ENCODE measurements at regions not wholly inside any gene's neighbourhood (a gene's known extent, or its start where the extent isn't known, plus 50 kb on each side); places are given as distances from the start of the nearest gene placed in this dataset.
A peak's percentile ranks its signal among the peaks of the same experiment; 100 is the strongest.
"Not testable (repeated sequence)": the region's sequence is repeated elsewhere in the genome, so short reads cannot be mapped to it uniquely, and the experiment has no call there.

DNA sequence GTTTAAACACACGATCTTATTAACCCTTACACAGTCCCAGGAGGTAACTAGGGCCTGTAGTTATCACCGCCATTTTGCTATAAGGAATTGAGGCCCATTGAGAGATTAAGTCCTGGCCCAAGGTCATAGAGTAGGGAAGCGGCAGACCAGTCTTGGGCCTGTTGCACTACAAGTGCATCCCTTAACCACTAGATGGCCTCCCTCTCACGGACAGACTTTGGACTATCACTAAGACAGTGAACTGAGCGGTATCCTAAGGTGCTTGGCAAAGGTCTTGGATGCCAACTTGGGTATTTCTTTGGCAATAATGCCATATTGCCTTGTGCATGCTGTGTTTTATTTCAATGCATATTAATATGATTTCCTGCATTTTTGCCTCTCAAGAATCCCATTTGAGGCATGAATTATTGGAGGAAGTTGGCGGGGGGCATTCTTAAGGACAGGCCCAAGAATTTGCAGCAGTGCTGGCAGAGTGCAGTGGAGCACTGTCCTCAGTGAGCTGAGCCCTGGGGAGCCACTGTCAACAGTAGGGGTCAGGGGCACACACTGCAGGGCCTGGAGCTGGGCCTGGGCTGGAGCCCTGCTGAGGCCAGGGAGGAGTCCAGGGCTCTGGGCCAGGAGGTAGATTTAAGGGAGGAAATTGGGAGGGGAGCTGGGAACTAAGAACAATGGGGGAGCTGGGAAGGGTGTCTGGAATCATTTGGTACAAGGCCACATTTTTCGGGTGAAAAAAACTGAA is 147.4 kb downstream of the SMIM20 start:
- no peaks in the 10 kb centered on the region for H3K27me3 ChIP-seq (ENCODE audit: control insufficient read depth in 3 of 3, insufficient read depth in 3 of 3, low read length in 3 of 3)
- H3K9me3 ChIP-seq (ENCODE audit: control insufficient read depth in 2 of 2, insufficient read depth in 1 of 2, low read depth in 1 of 2, low read length in 1 of 2), result no peaks in the 10 kb centered on the region
- H3K4me3 ChIP-seq (ENCODE audit: low read depth in 1 of 3, low read length in 3 of 3), result no peak overlapping the region
- 73 to 75% (median 74%) methylated on average over 7 of the region's 7 CpGs for WGBS, 3 donors
- H3K27ac ChIP-seq (ENCODE audit: low read depth in 1 of 3, low read length in 2 of 3), result no peak overlapping the region
- H3K4me1 ChIP-seq (ENCODE audit: control insufficient read depth in 3 of 3, insufficient read depth in 2 of 3, low read depth in 1 of 3, low read length in 2 of 3), result no peaks in the 10 kb centered on the region
- DNase-seq (peak; percentile 43 to 49), FAIRE-seq (no peak)
- H3K36me3 ChIP-seq (ENCODE audit: control insufficient read depth in 3 of 3, insufficient read depth in 2 of 3, low read depth in 1 of 3, low read length in 3 of 3), result no peaks in the 10 kb centered on the region

DNA sequence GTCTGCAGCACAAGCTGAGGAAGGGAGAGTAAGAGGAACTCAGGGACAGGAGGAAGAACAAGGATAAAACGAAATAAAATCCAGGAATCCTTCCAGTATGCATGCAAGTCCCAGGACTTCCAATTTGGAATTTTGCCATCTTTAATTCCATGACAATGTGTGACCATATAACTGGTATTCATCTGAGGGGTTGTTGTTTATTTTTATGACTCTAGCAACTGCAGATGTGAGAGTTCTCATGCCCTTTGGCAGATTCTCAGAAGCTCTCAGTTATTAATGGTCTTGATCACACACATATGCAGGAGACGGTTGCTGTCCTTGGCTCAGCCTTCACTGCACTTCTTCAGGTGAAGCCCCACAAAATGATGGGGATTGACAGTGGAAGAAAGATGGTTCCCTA is 148.2 kb downstream of the SMIM20 start:
- no peak for DNase-seq

DNA sequence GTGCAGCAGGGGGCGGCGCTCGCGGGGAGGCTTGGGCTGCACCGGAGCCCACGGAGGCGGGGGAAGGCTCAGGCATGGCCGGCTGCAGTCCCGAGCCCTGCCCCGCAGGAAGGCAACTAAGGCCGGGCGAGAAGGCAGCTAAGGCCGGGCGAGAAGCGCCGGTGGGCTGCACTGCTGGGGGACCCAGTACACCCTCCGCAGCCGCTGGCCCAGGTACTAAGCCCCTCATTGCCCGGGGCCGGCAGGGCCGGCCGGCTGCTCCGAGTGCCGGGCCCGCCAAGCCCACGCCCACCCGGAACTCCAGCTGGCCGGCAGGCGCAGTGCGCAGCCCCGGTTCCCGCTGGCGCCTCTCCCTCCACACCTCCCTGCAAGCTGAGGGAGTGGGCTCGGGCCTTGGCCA is 150.0 kb downstream of the SMIM20 start:
- not testable (repeated sequence) for H3K27ac ChIP-seq (ENCODE audit: low read depth in 1 of 3, low read length in 2 of 3); DNase-seq; H3K27me3 ChIP-seq (ENCODE audit: control insufficient read depth in 3 of 3, insufficient read depth in 3 of 3, low read length in 3 of 3); H3K4me1 ChIP-seq (ENCODE audit: control insufficient read depth in 3 of 3, insufficient read depth in 2 of 3, low read depth in 1 of 3, low read length in 2 of 3); H3K4me3 ChIP-seq (ENCODE audit: low read depth in 1 of 3, low read length in 3 of 3); FAIRE-seq; H3K9me3 ChIP-seq (ENCODE audit: control insufficient read depth in 2 of 2, insufficient read depth in 1 of 2, low read depth in 1 of 2, low read length in 1 of 2); H3K36me3 ChIP-seq (ENCODE audit: control insufficient read depth in 3 of 3, insufficient read depth in 2 of 3, low read depth in 1 of 3, low read length in 3 of 3)
- WGBS, 3 donors, result 91 to 95% (median 93%) methylated on average over 26 to 34 of the region's 34 CpGs

More for the DNA sequence above, 148.2 kb downstream of the SMIM20 start:
- WGBS, 3 donors, result 54 to 72% (median 57%) methylated on average over 2 of the region's 2 CpGs
- Histone ChIP-seq H3K36me3 (ENCODE audit: control insufficient read depth in 3 of 3, insufficient read depth in 2 of 3, low read depth in 1 of 3, low read length in 3 of 3) (no peaks in the 10 kb centered on the region), H3K4me3 (ENCODE audit: low read depth in 1 of 3, low read length in 3 of 3) (no peak overlapping the region), H3K4me1 (ENCODE audit: control insufficient read depth in 3 of 3, insufficient read depth in 2 of 3, low read depth in 1 of 3, low read length in 2 of 3) (no peaks in the 10 kb centered on the region), H3K27me3 (ENCODE audit: control insufficient read depth in 3 of 3, insufficient read depth in 3 of 3, low read length in 3 of 3) (no peaks in the 10 kb centered on the region), H3K9me3 (ENCODE audit: control insufficient read depth in 2 of 2, insufficient read depth in 1 of 2, low read depth in 1 of 2, low read length in 1 of 2) (no peaks in the 10 kb centered on the region), H3K27ac (ENCODE audit: low read depth in 1 of 3, low read length in 2 of 3) (no peak overlapping the region)
- no peak for FAIRE-seq

DNA sequence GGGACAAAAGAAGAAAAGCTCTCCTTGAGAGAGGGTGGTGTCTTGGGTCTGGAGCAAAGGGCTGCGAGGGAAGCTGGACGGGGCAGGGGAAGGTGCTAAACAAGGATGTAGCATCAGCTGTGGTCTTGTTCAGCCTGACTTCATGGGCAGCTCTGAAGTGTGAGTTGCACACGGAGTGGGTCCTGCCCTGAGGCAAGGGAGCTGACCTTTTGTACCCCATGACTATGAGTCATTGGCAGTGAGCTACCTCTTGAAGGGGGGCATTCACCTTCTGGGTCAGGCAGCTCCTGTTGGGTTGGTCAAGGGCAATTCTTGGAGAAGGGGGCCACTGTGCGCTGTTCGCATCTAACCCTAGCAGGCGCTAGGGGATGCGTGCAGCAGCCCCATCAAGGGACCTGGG is 151.8 kb downstream of the SMIM20 start:
- WGBS, 3 donors, result 87 to 92% (median 88%) methylated on average over 7 of the region's 7 CpGs
- no peak for FAIRE-seq
- DNase-seq, result no peak
- H3K9me3 ChIP-seq (ENCODE audit: control insufficient read depth in 2 of 2, insufficient read depth in 1 of 2, low read depth in 1 of 2, low read length in 1 of 2), result no peaks in the 10 kb centered on the region
- H3K27me3 ChIP-seq (ENCODE audit: control insufficient read depth in 3 of 3, insufficient read depth in 3 of 3, low read length in 3 of 3), result no peaks in the 10 kb centered on the region
- no peaks in the 10 kb centered on the region for H3K4me1 ChIP-seq (ENCODE audit: control insufficient read depth in 3 of 3, insufficient read depth in 2 of 3, low read depth in 1 of 3, low read length in 2 of 3)
- no peak overlapping the region for H3K27ac ChIP-seq (ENCODE audit: low read depth in 1 of 3, low read length in 2 of 3)
- no peak overlapping the region for H3K4me3 ChIP-seq (ENCODE audit: low read depth in 1 of 3, low read length in 3 of 3)
- no peaks in the 10 kb centered on the region for H3K36me3 ChIP-seq (ENCODE audit: control insufficient read depth in 3 of 3, insufficient read depth in 2 of 3, low read depth in 1 of 3, low read length in 3 of 3)

DNA sequence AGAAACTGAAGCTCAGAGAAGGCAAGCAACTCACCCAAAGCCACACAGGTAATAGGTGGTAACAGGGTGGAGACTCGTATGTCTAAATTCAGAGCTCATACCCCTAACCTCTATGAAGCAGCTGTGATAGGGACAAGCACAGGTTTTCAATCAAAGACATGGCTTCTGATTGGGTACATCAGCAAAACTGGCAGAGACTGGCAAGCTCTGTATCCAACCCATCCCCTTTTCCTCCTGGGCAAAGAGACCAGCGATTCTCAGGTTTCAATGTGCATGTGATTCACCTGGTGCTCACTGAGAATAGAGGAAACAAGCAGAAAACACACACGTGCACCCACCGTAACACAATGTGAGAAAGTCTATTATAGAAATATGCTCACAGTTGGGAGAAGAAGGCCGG is 153.0 kb downstream of the SMIM20 start:
- Histone ChIP-seq H3K27ac (ENCODE audit: low read depth in 1 of 3, low read length in 2 of 3) (no peak overlapping the region), H3K27me3 (ENCODE audit: control insufficient read depth in 3 of 3, insufficient read depth in 3 of 3, low read length in 3 of 3) (no peaks in the 10 kb centered on the region), H3K4me1 (ENCODE audit: control insufficient read depth in 3 of 3, insufficient read depth in 2 of 3, low read depth in 1 of 3, low read length in 2 of 3) (no peaks in the 10 kb centered on the region), H3K9me3 (ENCODE audit: control insufficient read depth in 2 of 2, insufficient read depth in 1 of 2, low read depth in 1 of 2, low read length in 1 of 2) (no peaks in the 10 kb centered on the region), H3K36me3 (ENCODE audit: control insufficient read depth in 3 of 3, insufficient read depth in 2 of 3, low read depth in 1 of 3, low read length in 3 of 3) (no peaks in the 10 kb centered on the region), H3K4me3 (ENCODE audit: low read depth in 1 of 3, low read length in 3 of 3) (no peak overlapping the region)
- FAIRE-seq, result no peak
- 81 to 92% (median 85%) methylated on average over 5 of the region's 5 CpGs for WGBS, 3 donors
- DNase-seq, result no peak

DNA sequence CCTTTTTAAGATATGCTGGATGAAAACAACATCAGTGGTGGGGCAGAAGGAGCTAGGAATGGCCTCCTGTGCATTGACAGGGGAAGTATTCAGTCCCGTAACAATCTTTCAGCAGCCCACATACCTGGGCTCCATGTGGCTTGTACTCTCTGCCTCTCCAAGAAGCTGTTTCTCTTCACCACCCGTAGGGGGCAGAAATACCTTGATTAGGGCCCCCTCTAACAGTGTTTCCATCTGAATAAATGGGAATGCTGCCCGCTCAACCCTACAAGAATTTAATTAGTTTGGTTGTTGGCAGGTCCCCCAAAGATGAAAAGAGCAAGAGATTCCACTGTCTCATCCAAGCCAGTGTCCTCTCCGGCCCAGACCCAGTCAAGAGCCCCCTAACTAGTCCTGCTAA is 155.2 kb downstream of the SMIM20 start:
- no peak for FAIRE-seq
- peak in 1 of 2 donors; percentile 10 for DNase-seq
- no peaks in the 10 kb centered on the region for H3K4me1 ChIP-seq (ENCODE audit: control insufficient read depth in 3 of 3, insufficient read depth in 2 of 3, low read depth in 1 of 3, low read length in 2 of 3)
- no peak overlapping the region for H3K4me3 ChIP-seq (ENCODE audit: low read depth in 1 of 3, low read length in 3 of 3)
- no peaks in the 10 kb centered on the region for H3K9me3 ChIP-seq (ENCODE audit: control insufficient read depth in 2 of 2, insufficient read depth in 1 of 2, low read depth in 1 of 2, low read length in 1 of 2)
- no peaks in the 10 kb centered on the region for H3K27me3 ChIP-seq (ENCODE audit: control insufficient read depth in 3 of 3, insufficient read depth in 3 of 3, low read length in 3 of 3)
- no peak overlapping the region for H3K27ac ChIP-seq (ENCODE audit: low read depth in 1 of 3, low read length in 2 of 3)
- H3K36me3 ChIP-seq (ENCODE audit: control insufficient read depth in 3 of 3, insufficient read depth in 2 of 3, low read depth in 1 of 3, low read length in 3 of 3), result no peaks in the 10 kb centered on the region
- 61 to 71% (median 61%) methylated on average over 4 of the region's 4 CpGs for WGBS, 3 donors

DNA sequence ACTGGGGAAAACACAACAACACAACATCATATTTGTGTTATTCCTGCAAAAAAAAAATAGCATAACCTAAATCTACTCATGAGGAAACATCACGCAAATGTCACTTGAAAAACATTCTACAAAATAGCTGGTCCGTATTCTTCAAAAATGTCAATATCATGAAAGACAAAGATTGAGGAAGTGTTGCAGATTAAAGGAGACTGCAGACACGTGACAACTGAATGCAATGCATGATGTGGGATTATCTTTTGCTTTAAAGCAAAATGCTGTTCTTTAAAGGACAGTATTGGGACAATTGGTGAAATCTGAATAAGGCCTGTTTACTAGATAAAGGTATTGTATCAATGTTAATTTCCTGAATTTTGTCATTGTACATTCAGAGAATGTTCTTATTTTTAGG is 157.7 kb downstream of the SMIM20 start:
- 80 to 84% (median 81%) methylated on average over 3 of the region's 3 CpGs for WGBS, 3 donors
- no peaks in the 10 kb centered on the region for H3K36me3 ChIP-seq (ENCODE audit: control insufficient read depth in 3 of 3, insufficient read depth in 2 of 3, low read depth in 1 of 3, low read length in 3 of 3)
- FAIRE-seq, result no peak

DNA sequence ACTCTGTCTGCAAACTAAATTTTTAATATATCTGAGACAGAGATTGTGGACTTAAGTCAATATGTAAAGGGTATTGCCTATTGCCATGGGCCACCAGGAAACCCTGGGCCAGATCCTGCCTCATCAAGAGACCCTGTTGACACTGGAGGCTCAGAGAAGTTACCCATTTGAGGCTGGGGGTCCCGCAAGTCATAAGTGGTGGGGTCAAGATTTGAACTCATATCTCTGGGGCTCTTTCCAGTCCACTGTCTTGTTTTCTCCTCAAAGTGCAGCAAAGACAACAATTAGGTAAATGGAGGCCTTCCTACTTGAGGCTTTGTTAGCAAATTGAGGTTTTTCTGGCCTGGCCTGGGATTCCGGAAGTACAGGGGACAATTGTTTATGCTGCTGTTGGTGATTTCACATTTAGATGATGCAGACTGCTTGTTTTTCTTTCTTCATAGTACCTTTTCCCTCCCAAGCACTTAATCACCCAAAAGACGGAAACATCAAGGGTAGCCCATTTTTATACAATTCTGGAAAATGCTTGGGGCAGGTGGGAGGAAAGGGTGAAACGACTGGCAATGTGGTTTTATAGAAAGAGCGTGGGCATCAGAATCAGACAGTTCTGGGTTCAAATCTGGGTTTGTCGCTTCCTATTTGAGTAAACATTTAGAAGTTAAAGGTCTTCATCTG is 160.0 kb downstream of the SMIM20 start:
- Histone ChIP-seq H3K27ac (ENCODE audit: low read depth in 1 of 3, low read length in 2 of 3) (peak overlapping the region in 1 of 3 donors; percentile 69), H3K27me3 (ENCODE audit: control insufficient read depth in 3 of 3, insufficient read depth in 3 of 3, low read length in 3 of 3) (no peaks in the 10 kb centered on the region), H3K4me3 (ENCODE audit: low read depth in 1 of 3, low read length in 3 of 3) (no peak overlapping the region), H3K9me3 (ENCODE audit: control insufficient read depth in 2 of 2, insufficient read depth in 1 of 2, low read depth in 1 of 2, low read length in 1 of 2) (peaks cover 0 to 4% of the 10 kb centered on the region in 2 donors), H3K36me3 (ENCODE audit: control insufficient read depth in 3 of 3, insufficient read depth in 2 of 3, low read depth in 1 of 3, low read length in 3 of 3) (no peaks in the 10 kb centered on the region), H3K4me1 (ENCODE audit: control insufficient read depth in 3 of 3, insufficient read depth in 2 of 3, low read depth in 1 of 3, low read length in 2 of 3) (no peaks in the 10 kb centered on the region)
- FAIRE-seq (no peak), DNase-seq (no peak)
- 75 to 84% (median 77%) methylated on average over 6 of the region's 6 CpGs for WGBS, 3 donors

More for the DNA sequence above, 157.7 kb downstream of the SMIM20 start:
- H3K4me3 ChIP-seq (ENCODE audit: low read depth in 1 of 3, low read length in 3 of 3), result no peak overlapping the region
- H3K27ac ChIP-seq (ENCODE audit: low read depth in 1 of 3, low read length in 2 of 3), result no peak overlapping the region
- H3K4me1 ChIP-seq (ENCODE audit: control insufficient read depth in 3 of 3, insufficient read depth in 2 of 3, low read depth in 1 of 3, low read length in 2 of 3), result no peaks in the 10 kb centered on the region
- DNase-seq, result no peak
- no peaks in the 10 kb centered on the region for H3K27me3 ChIP-seq (ENCODE audit: control insufficient read depth in 3 of 3, insufficient read depth in 3 of 3, low read length in 3 of 3)
- H3K9me3 ChIP-seq (ENCODE audit: control insufficient read depth in 2 of 2, insufficient read depth in 1 of 2, low read depth in 1 of 2, low read length in 1 of 2), result peaks cover 0 to 1% of the 10 kb centered on the region in 2 donors

Data from small intestine (tissue), 7 donors.